H1 (cell line): ENCODE measurements at regions not wholly inside any gene's neighbourhood (a gene's known extent, or its start where the extent isn't known, plus 50 kb on each side); places are given as distances from the start of the nearest gene placed in this dataset.

Experiments
- CTCF ChIA-PET: fragments of 300-600 bp; sonication (Branson Sonifier 250); formaldehyde crosslinking; loops from one replicate; lab custom pipeline; 2021; ENCODE audit not compliant: partially characterized antibody; lab: Charles Lee
- POLR2A ChIA-PET: fragments of 300-600 bp; sonication (Branson Sonifier 250); formaldehyde crosslinking; loops from one replicate; lab custom pipeline; 2021; ENCODE audit warnings: inconsistent platforms; ENCODE audit not compliant: partially characterized antibody; lab: Charles Lee
- DNase-seq, 2 experiments: peaks; one replicate each; pipeline versions ENCODE4 v3.0.0 to v3.0.0-alpha.2; 2010 to 2022; ENCODE audit warnings: low spot score in 2 of 2, low read depth in 1 of 2, mixed read lengths in 1 of 2
- FAIRE-seq: peaks from 2 replicates; lab custom pipeline; 2011; peaks lifted over from hg19 to GRCh38; lab: Jason Lieb, UNC
- H2AFZ ChIP-seq: 2 replicates; pipeline ENCODE4 v1.8.1; 2012; ENCODE audit warnings: low read length, inconsistent platforms
- H2AK5ac ChIP-seq: 2 replicates; pipeline ENCODE4 v1.6.1; 2013; ENCODE audit warnings: low read depth, low read length
- H2BK120ac ChIP-seq: replicated peaks from 2 replicates; pipeline ENCODE3; 2013; ENCODE audit warnings: low read depth, low read length, inconsistent platforms
- H2BK12ac ChIP-seq: 2 replicates; pipeline ENCODE4 v1.6.1; 2013; ENCODE audit warnings: low read depth, low read length
- H2BK15ac ChIP-seq: 2 replicates; pipeline ENCODE4 v1.6.1; 2013; ENCODE audit warnings: low read length
- H2BK20ac ChIP-seq: 2 replicates; pipeline ENCODE4 v1.6.1; 2013; ENCODE audit warnings: low read length
- H2BK5ac ChIP-seq: 2 replicates; pipeline ENCODE4 v1.6.1; 2013; ENCODE audit warnings: low read depth, low read length
- H3K14ac ChIP-seq: 2 replicates; pipeline ENCODE4 v1.6.1; 2013; ENCODE audit warnings: inconsistent platforms; ENCODE audit not compliant: insufficient read length
- H3K18ac ChIP-seq: 2 replicates; pipeline ENCODE4 v1.6.1; 2013; ENCODE audit warnings: low read length; ENCODE audit errors: extremely low read depth
- H3K23ac ChIP-seq: 2 replicates; pipeline ENCODE4 v1.6.1; 2013; ENCODE audit warnings: inconsistent platforms; ENCODE audit not compliant: insufficient read length
- H3K23me2 ChIP-seq: 2 replicates; pipeline ENCODE4 v1.6.1; 2013; ENCODE audit warnings: low read depth, low read length
- H3K27ac ChIP-seq: 2 replicates; pipeline ENCODE4 v1.6.1; 2011; ENCODE audit warnings: low read depth, low read length, inconsistent platforms
- H3K27me3 ChIP-seq, 4 experiments: replicated peaks in 1 of 4; 1 replicate in 1 of 4; 2 replicates in 3 of 4; pipeline versions ENCODE4 v1.6.1 to v1.8.1; 2011 to 2013; ENCODE audit warnings: low read length in 3 of 4, mild to moderate bottlenecking in 3 of 4, inconsistent platforms in 2 of 4, mixed read lengths in 2 of 4, moderate library complexity in 1 of 4; ENCODE audit not compliant: control insufficient read depth in 3 of 4, insufficient read depth in 3 of 4; ENCODE audit errors: extremely low read depth in 1 of 4
- H3K36me3 ChIP-seq, 4 experiments: 2 replicates each; pipeline versions ENCODE4 v1.6.1 to v1.8.1; 2011 to 2013; ENCODE audit warnings: mild to moderate bottlenecking in 4 of 4, low read length in 3 of 4, moderate library complexity in 2 of 4, control low read depth in 1 of 4, inconsistent platforms in 1 of 4; ENCODE audit not compliant: insufficient read depth in 4 of 4, control insufficient read depth in 2 of 4
- H3K4ac ChIP-seq: replicated peaks from 2 replicates; pipeline ENCODE3; 2013; ENCODE audit warnings: low read length, low read depth, mixed read lengths, inconsistent platforms; ENCODE audit not compliant: insufficient read length
- H3K4me1 ChIP-seq, 4 experiments: replicated peaks in 1 of 4; 1 replicate in 1 of 4; 2 replicates in 3 of 4; pipeline versions ENCODE4 v1.6.1 to v1.8.1; 2011 to 2013; ENCODE audit warnings: low read length in 3 of 4, inconsistent platforms in 2 of 4, mixed read lengths in 1 of 4; ENCODE audit not compliant: insufficient read depth in 4 of 4, control insufficient read depth in 3 of 4
- H3K4me2 ChIP-seq, 2 experiments: 2 replicates each; pipeline versions ENCODE4 v1.6.1 to v1.8.1; 2011 to 2013; ENCODE audit warnings: low read depth in 2 of 2, low read length in 2 of 2, control low read depth in 1 of 2, inconsistent platforms in 1 of 2, mild to moderate bottlenecking in 1 of 2; ENCODE audit not compliant: insufficient read depth in 1 of 2
- H3K4me3 ChIP-seq, 4 experiments: fragments of 200-600, 300-600 bp in 1 of 4; sonication (generic), shearing (Covaris generic), sonication (Bioruptor Twin) in 1 of 4; 2 replicates each; pipeline versions ENCODE4 v1.5.1 to v1.8.1; 2011 to 2016; ENCODE audit warnings: low read length in 4 of 4, low read depth in 3 of 4, control low read depth in 2 of 4, inconsistent platforms in 2 of 4, mild to moderate bottlenecking in 2 of 4, mixed read lengths in 1 of 4, moderate library complexity in 1 of 4; ENCODE audit not compliant: insufficient read depth in 2 of 4; ENCODE audit errors: extremely low read depth in 1 of 4
- H3K56ac ChIP-seq: replicated peaks from 2 replicates; pipeline ENCODE3; 2013; ENCODE audit warnings: low read depth, mild to moderate bottlenecking, mixed read lengths, low read length, inconsistent platforms; ENCODE audit not compliant: insufficient read length
- H3K79me1 ChIP-seq: 2 replicates; pipeline ENCODE4 v1.6.1; 2013; ENCODE audit warnings: low read depth, low read length, control low read depth
- H3K79me2 ChIP-seq, 2 experiments: 2 replicates each; pipeline versions ENCODE4 v1.6.1 to v1.8.1; 2012 to 2013; ENCODE audit warnings: low read length in 2 of 2, mild to moderate bottlenecking in 2 of 2, inconsistent platforms in 1 of 2; ENCODE audit not compliant: insufficient read depth in 2 of 2, control insufficient read depth in 1 of 2
- H3K9ac ChIP-seq, 4 experiments: replicated peaks in 1 of 4; 1 replicate in 1 of 4; 2 replicates in 3 of 4; pipeline versions ENCODE4 v1.6.1 to v1.8.1; 2011 to 2013; ENCODE audit warnings: low read depth in 3 of 4, low read length in 3 of 4, control low read depth in 2 of 4, mild to moderate bottlenecking in 2 of 4, moderate library complexity in 2 of 4, inconsistent platforms in 1 of 4; ENCODE audit errors: extremely low read depth in 1 of 4
- H3K9me3 ChIP-seq, 2 experiments: 2 replicates each; pipeline versions ENCODE4 v1.6.1 to v1.8.1; 2012 to 2013; ENCODE audit warnings: mild to moderate bottlenecking in 2 of 2, moderate library complexity in 2 of 2, control low read depth in 1 of 2, inconsistent platforms in 1 of 2, low read depth in 1 of 2, low read length in 1 of 2, mixed read lengths in 1 of 2; ENCODE audit not compliant: insufficient read depth in 2 of 2
- H4K20me1 ChIP-seq, 2 experiments: replicated peaks in 1 of 2; 2 replicates each; pipeline versions ENCODE3 to v1.8.1; 2011 to 2013; ENCODE audit warnings: inconsistent platforms in 2 of 2, low read length in 2 of 2, mild to moderate bottlenecking in 1 of 2; ENCODE audit not compliant: insufficient read depth in 2 of 2, control insufficient read depth in 1 of 2
- H4K5ac ChIP-seq: 2 replicates; pipeline ENCODE4 v1.6.1; 2013; ENCODE audit warnings: low read length, low read depth, mixed read lengths, inconsistent platforms; ENCODE audit not compliant: insufficient read length
- H4K8ac ChIP-seq: 2 replicates; pipeline ENCODE4 v1.8.0; 2013; ENCODE audit warnings: mild to moderate bottlenecking, moderate library complexity, low read length, inconsistent platforms; ENCODE audit not compliant: insufficient read depth; ENCODE audit errors: extremely low read depth
- H4K91ac ChIP-seq: replicated peaks from 2 replicates; pipeline ENCODE3; 2013; ENCODE audit warnings: low read length, mixed read lengths, inconsistent platforms; ENCODE audit not compliant: insufficient read length
- CTCF ChIP-seq, 3 experiments: IDR thresholded peaks; 1 replicate in 2 of 3; 2 replicates in 1 of 3; pipeline versions ENCODE4 v1.5.1 to v1.6.1; 2011; ENCODE audit warnings: low read length in 3 of 3, mild to moderate bottlenecking in 3 of 3, inconsistent platforms in 2 of 3, low read depth in 1 of 3, moderate library complexity in 1 of 3; ENCODE audit not compliant: insufficient read depth in 1 of 3; ENCODE audit errors: control extremely low read depth in 1 of 3
- PHF8 ChIP-seq: fragments of 200-600 bp; sonication (generic); conservative IDR thresholded peaks from 2 replicates; pipeline ENCODE4 v1.7.1; 2012; ENCODE audit warnings: low read depth, mild to moderate bottlenecking, inconsistent platforms, low read length, moderate library complexity
- RAD21 ChIP-seq, 2 experiments: IDR thresholded peaks in 1 of 2; conservative IDR thresholded peaks in 1 of 2; 2 replicates each; pipeline ENCODE4 v1.6.1; 2011; ENCODE audit warnings: low read depth in 2 of 2, low read length in 2 of 2, improper control_type of control experiment in 1 of 2, inconsistent platforms in 1 of 2, mild to moderate bottlenecking in 1 of 2, moderate library complexity in 1 of 2
- SIRT6 ChIP-seq: IDR thresholded peaks from one replicate; pipeline ENCODE4 v1.7.1; 2012; ENCODE audit warnings: low read length, inconsistent platforms
- SP1 ChIP-seq: IDR thresholded peaks from 2 replicates; pipeline ENCODE4 v1.6.1; 2011; ENCODE audit warnings: low read depth, low read length
- WGBS, 2 experiments: shearing (Covaris generic) in 1 of 2; methylation state at CpG; one replicate each; pipeline versions ENCODE4 v1.1.6 to v1.1.7; 2013 to 2015; ENCODE audit warnings: low lambda C conversion rate in 2 of 2, mixed read lengths in 2 of 2, inconsistent platforms in 1 of 2, low coverage in 1 of 2, missing lambda C conversion rate in 1 of 2; ENCODE audit not compliant: insufficient replicate concordance in 2 of 2, insufficient coverage in 1 of 2, insufficient read length in 1 of 2; ENCODE audit errors: extremely low coverage in 1 of 2, missing lambda C conversion rate in 1 of 2; 5-methylcytosine and 5-hydroxymethylcytosine counted together

- no peaks in the 10 kb centered on the region for H3K36me3 ChIP-seq
- no peak overlapping the region for H4K5ac ChIP-seq
- no peak overlapping the region for H4K91ac ChIP-seq
- H3K23me2 ChIP-seq = 0 out of 2 replicates have a peak, but pooled peaks cover 1% of the 10 kb centered on the region
- WGBS, 2 experiments = 83% methylated on average over 2 of the region's 2 CpGs; no CpG with 5 or more reads in 1 of the 2 experiments
- no peaks in the 10 kb centered on the region for H3K4me1 ChIP-seq
- H3K27me3 ChIP-seq = no peaks in the 10 kb centered on the region
- H3K79me1 ChIP-seq = no peaks in the 10 kb centered on the region
- H2AK5ac ChIP-seq = no peak overlapping the region
- no peak overlapping the region for H3K4me3 ChIP-seq
- ChIA-PET POLR2A (no interaction called here), CTCF (interaction anchor here (1.0 to 2.9 kb wide), 7 partner anchors 12 to 236 kb away, joined by 3 to 10 read pairs (median 4); no protein-coding TSS in a partner anchor)
- H2AFZ ChIP-seq = no peak overlapping the region
- H3K14ac ChIP-seq = no peak overlapping the region
- H2BK12ac ChIP-seq = no peak overlapping the region
- H4K20me1 ChIP-seq = no peaks in the 10 kb centered on the region
- no peak overlapping the region for H3K9ac ChIP-seq
- H3K4ac ChIP-seq = no peak overlapping the region
- no peak overlapping the region for H3K56ac ChIP-seq
- H3K79me2 ChIP-seq = no peaks in the 10 kb centered on the region
- TF ChIP-seq SP1 = no peak
- TF ChIP-seq RAD21 (IDR thresholded peaks at IDR 0.05 in 1 of 2, conservative IDR thresholded peaks at IDR 0.05 in 1 of 2; ENCODE audit: low read depth in 2 of 2, low read length in 2 of 2) = peak; percentile 31 to 38; a peak in 3 of 4 replicates
- peak in 1 of 3 experiments; percentile 39; a peak in 1 of 4 replicates for TF ChIP-seq CTCF (IDR thresholded peaks at IDR 0.05; ENCODE audit: control extremely low read depth in 1 of 3, insufficient read depth in 1 of 3, low read depth in 1 of 3, low read length in 3 of 3)
- no peak for TF ChIP-seq PHF8
- no peak for TF ChIP-seq SIRT6
- H3K27ac ChIP-seq = no peak overlapping the region
- no peak overlapping the region for H3K23ac ChIP-seq
- no peak overlapping the region for H3K4me2 ChIP-seq
- no peaks in the 10 kb centered on the region for H3K9me3 ChIP-seq
- H2BK20ac ChIP-seq = no peak overlapping the region
- H2BK5ac ChIP-seq = no peak overlapping the region
- FAIRE-seq (no peak), DNase-seq (no peak)
- H3K18ac ChIP-seq = no peak overlapping the region
- H4K8ac ChIP-seq = no peak overlapping the region
- no peak overlapping the region for H2BK120ac ChIP-seq
- no peak overlapping the region for H2BK15ac ChIP-seq
These were observed 485.6 kb upstream of the IL12A start for GRCh38 chr3:159502986-159503385.
